GM23248 (cell line): ENCODE measurements at regions not wholly inside any gene's neighbourhood (a gene's known extent, or its start where the extent isn't known, plus 50 kb on each side); places are given as distances from the start of the nearest gene placed in this dataset.

Source experiments
- DNase-seq: peaks from one replicate; pipeline ENCODE4 v3.0.0-alpha.2; 2015
- H2AFZ ChIP-seq: fragments of 200-600 bp; sonication (generic); 2 replicates; pipeline ENCODE4 v1.6.1; 2016; ENCODE audit warnings: antibody characterized with exemption
- H3F3A ChIP-seq: fragments of 200-600 bp; sonication (generic); 2 replicates; pipeline ENCODE4 v1.6.1; 2016; ENCODE audit warnings: mild to moderate bottlenecking, antibody characterized with exemption, mixed run types; ENCODE audit not compliant: insufficient read depth
- H3K27ac ChIP-seq: fragments of 200-600 bp; sonication (generic); 2 replicates; pipeline ENCODE4 v1.5.1; 2016; ENCODE audit warnings: mild to moderate bottlenecking
- H3K27me3 ChIP-seq: fragments of 200-600 bp; sonication (generic); replicated peaks from 2 replicates; pipeline ENCODE4 v1.6.1; 2016; ENCODE audit warnings: mild to moderate bottlenecking; ENCODE audit not compliant: insufficient read depth
- H3K36me3 ChIP-seq: fragments of 200-600 bp; sonication (generic); 2 replicates; pipeline ENCODE4 v1.6.1; 2016; ENCODE audit warnings: low read depth, mild to moderate bottlenecking
- H3K4me1 ChIP-seq: fragments of 200-600 bp; sonication (generic); 2 replicates; pipeline ENCODE4 v1.6.1; 2016; ENCODE audit warnings: mild to moderate bottlenecking; ENCODE audit not compliant: insufficient read depth
- H3K4me2 ChIP-seq: fragments of 200-600 bp; sonication (generic); one replicate; pipeline ENCODE4 v1.6.1; 2016; ENCODE audit warnings: mild to moderate bottlenecking; ENCODE audit not compliant: unreplicated experiment
- H3K4me3 ChIP-seq: fragments of 200-600 bp; sonication (generic); 2 replicates; pipeline ENCODE4 v1.5.1; 2016; ENCODE audit warnings: mild to moderate bottlenecking
- H3K79me2 ChIP-seq: fragments of 200-600 bp; sonication (generic); 2 replicates; pipeline ENCODE4 v1.6.1; 2016; ENCODE audit warnings: mild to moderate bottlenecking; ENCODE audit not compliant: insufficient read depth
- H3K9ac ChIP-seq: fragments of 200-600 bp; sonication (generic); 2 replicates; pipeline ENCODE4 v1.6.1; 2016; ENCODE audit warnings: mild to moderate bottlenecking
- H3K9me2 ChIP-seq: fragments of 200-600 bp; sonication (generic); 2 replicates; pipeline ENCODE4 v1.6.1; 2016; ENCODE audit warnings: mixed run types, mild to moderate bottlenecking, moderate library complexity; ENCODE audit not compliant: insufficient read depth
- H3K9me3 ChIP-seq: fragments of 200-600 bp; sonication (generic); one replicate; pipeline ENCODE4 v1.6.1; 2017; ENCODE audit warnings: low read depth
- H4K20me1 ChIP-seq: fragments of 200-600 bp; sonication (generic); 2 replicates; pipeline ENCODE4 v1.6.0; 2016; ENCODE audit not compliant: insufficient read depth
- EZH2 ChIP-seq: fragments of 200-600 bp; sonication (generic); IDR thresholded peaks from 2 replicates; pipeline ENCODE4 v1.6.1; 2018; ENCODE audit warnings: antibody characterized with exemption, mild to moderate bottlenecking; ENCODE audit not compliant: insufficient read depth, poor library complexity, severe bottlenecking
- EZH2phosphoT487 ChIP-seq: fragments of 200-600 bp; sonication (generic); IDR thresholded peaks from 2 replicates; pipeline ENCODE4 v1.6.1; 2018; ENCODE audit warnings: antibody characterized with exemption, moderate library complexity, mild to moderate bottlenecking, low read depth; ENCODE audit not compliant: insufficient read depth
- WGBS, 2 experiments: methylation state at CpG; one replicate each; pipeline ENCODE4 v1.1.6; 2015 to 2017; ENCODE audit warnings: low lambda C conversion rate in 2 of 2, low coverage in 1 of 2; ENCODE audit errors: missing lambda C conversion rate in 2 of 2; 5-methylcytosine and 5-hydroxymethylcytosine counted together
- in situ Hi-C: fragments of 300-500 bp; cut with MboI; formaldehyde crosslinking; loops from 2 replicates; pipeline ENCODE4 v1.15.0; 2020

GRCh38 chr3:154795582-154795981 lies 284.5 kb upstream of the MME start:
- no peaks in the 10 kb centered on the region for H3K36me3 ChIP-seq
- no peak overlapping the region for H2AFZ ChIP-seq
- in situ Hi-C loops: no loop called here
- peak overlapping the region; percentile 43 for H3K4me2 ChIP-seq
- H3K9me2 ChIP-seq: no peaks in the 10 kb centered on the region
- H3K4me1 ChIP-seq: peaks cover 31% of the 10 kb centered on the region
- H3K9me3 ChIP-seq: no peaks in the 10 kb centered on the region
- TF ChIP-seq EZH2phosphoT487: 0 out of 2 replicates have a peak, but pooled peaks have one; percentile 52
- TF ChIP-seq EZH2: no peak
- no peaks in the 10 kb centered on the region for H3K79me2 ChIP-seq
- no peaks in the 10 kb centered on the region for H3K27me3 ChIP-seq
- H3K27ac ChIP-seq: peak overlapping the region; percentile 68
- DNase-seq: peak; percentile 96
- 0 to 1% methylated on average over 2 of the region's 2 CpGs for WGBS, 2 experiments
- peak overlapping the region; percentile 39; the same call in 1 of the 2 replicates for H3K4me3 ChIP-seq
- peaks cover 26% of the 10 kb centered on the region for H3F3A ChIP-seq
- H3K9ac ChIP-seq: peak overlapping the region; percentile 7; the same call in 1 of the 2 replicates
- no peaks in the 10 kb centered on the region for H4K20me1 ChIP-seq

GRCh38 chr3:154794814-154795445 lies 285.2 kb upstream of the MME start:
- peak overlapping the region; percentile 68 for H3K27ac ChIP-seq
- in situ Hi-C loops: no loop called here
- peak overlapping the region; percentile 39; the same call in 1 of the 2 replicates for H3K4me3 ChIP-seq
- H2AFZ ChIP-seq: 0 out of 2 replicates have a peak overlapping the region, but pooled peaks have one; percentile 8
- TF ChIP-seq EZH2 (no peak), EZH2phosphoT487 (no peak)
- no peaks in the 10 kb centered on the region for H3K9me2 ChIP-seq
- H3F3A ChIP-seq: peaks cover 26% of the 10 kb centered on the region
- H3K4me1 ChIP-seq: peaks cover 29% of the 10 kb centered on the region
- H3K36me3 ChIP-seq: no peaks in the 10 kb centered on the region
- H3K4me2 ChIP-seq: peak overlapping the region; percentile 43
- peak; percentile 26 for DNase-seq
- no peaks in the 10 kb centered on the region for H4K20me1 ChIP-seq
- no peaks in the 10 kb centered on the region for H3K9me3 ChIP-seq
- H3K79me2 ChIP-seq: no peaks in the 10 kb centered on the region
- no peaks in the 10 kb centered on the region for H3K27me3 ChIP-seq
- peak overlapping the region; percentile 14; the same call in 1 of the 2 replicates for H3K9ac ChIP-seq

DNA sequence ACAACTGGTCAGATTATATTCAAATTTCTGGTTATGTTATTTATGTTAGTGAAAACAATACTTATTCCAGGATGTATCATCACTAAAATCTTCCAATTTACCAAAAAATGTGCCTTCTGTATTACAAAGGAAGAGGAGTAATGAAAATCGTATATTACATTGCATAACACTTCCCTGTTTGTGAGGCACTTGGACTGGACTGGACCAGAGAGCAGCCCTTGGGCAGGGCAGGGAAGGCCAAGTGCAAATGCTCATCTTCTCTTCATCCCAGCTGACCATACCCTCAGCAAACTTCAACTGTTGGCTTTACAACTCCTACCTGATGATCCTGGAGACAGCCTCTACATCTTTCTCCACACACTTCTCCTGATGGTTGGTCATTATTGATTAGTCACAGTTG lies 285.7 kb upstream of the MME start:
- H3K4me1 ChIP-seq: peaks cover 24% of the 10 kb centered on the region
- no peaks in the 10 kb centered on the region for H4K20me1 ChIP-seq
- DNase-seq: peak; percentile 44
- no peak overlapping the region for H3K4me3 ChIP-seq
- H3K9ac ChIP-seq: no peak overlapping the region
- H3K27ac ChIP-seq: peak overlapping the region; percentile 68
- WGBS, 2 experiments: 4 to 13% methylated on average over 1 of the region's 1 CpG
- H3K36me3 ChIP-seq: no peaks in the 10 kb centered on the region
- no peaks in the 10 kb centered on the region for H3K9me2 ChIP-seq
- no peaks in the 10 kb centered on the region for H3K9me3 ChIP-seq
- H3K4me2 ChIP-seq: peak overlapping the region; percentile 43
- TF ChIP-seq EZH2 (no peak), EZH2phosphoT487 (no peak)
- no peaks in the 10 kb centered on the region for H3K27me3 ChIP-seq
- H2AFZ ChIP-seq: 0 out of 2 replicates have a peak overlapping the region, but pooled peaks have one; percentile 8
- in situ Hi-C loops: no loop called here
- H3K79me2 ChIP-seq: no peaks in the 10 kb centered on the region
- peaks cover 26% of the 10 kb centered on the region for H3F3A ChIP-seq

- TF ChIP-seq EZH2phosphoT487: no peak
- TF ChIP-seq EZH2: no peak
- in situ Hi-C loops: no loop called here
- Histone ChIP-seq H3K4me1 (peaks cover 24% of the 10 kb centered on the region), H2AFZ (no peak overlapping the region), H3F3A (peaks cover 26% of the 10 kb centered on the region), H3K4me3 (no peak overlapping the region), H3K36me3 (no peaks in the 10 kb centered on the region), H3K27me3 (no peaks in the 10 kb centered on the region), H3K9me3 (no peaks in the 10 kb centered on the region), H4K20me1 (no peaks in the 10 kb centered on the region), H3K79me2 (no peaks in the 10 kb centered on the region), H3K4me2 (no peak overlapping the region), H3K27ac (no peak overlapping the region), H3K9me2 (no peaks in the 10 kb centered on the region), H3K9ac (no peak overlapping the region)
- DNase-seq: no peak
- 23 to 32% methylated on average over 1 of the region's 1 CpG for WGBS, 2 experiments
Observed at GRCh38 chr3:154792828-154793227, 287.3 kb upstream of the MME start.

DNA sequence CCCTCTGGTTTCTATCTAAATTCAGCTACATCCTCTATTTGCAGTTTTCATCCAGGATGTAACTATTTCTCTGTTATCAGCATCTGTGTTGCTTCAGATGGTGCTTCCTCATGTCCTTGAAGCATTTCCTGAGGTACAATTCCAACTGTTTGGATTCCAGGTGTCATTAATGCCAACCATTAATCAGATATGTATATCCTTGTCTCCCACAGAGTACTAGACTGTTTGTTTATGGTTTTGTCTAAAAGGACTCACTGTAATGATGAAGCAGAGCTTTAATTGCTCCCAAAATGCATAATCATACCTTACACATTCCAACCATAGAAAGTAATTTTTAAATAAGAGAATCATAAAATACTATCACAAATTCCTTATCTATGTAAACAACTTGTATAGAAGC lies 288.5 kb upstream of the MME start:
- no peak for DNase-seq
- Histone ChIP-seq H3K27ac (no peak overlapping the region), H3K4me2 (no peak overlapping the region), H3K4me1 (peaks cover 24% of the 10 kb centered on the region), H4K20me1 (no peaks in the 10 kb centered on the region), H2AFZ (no peak overlapping the region), H3K9me3 (no peaks in the 10 kb centered on the region), H3K9ac (no peak overlapping the region), H3K27me3 (no peaks in the 10 kb centered on the region), H3K79me2 (no peaks in the 10 kb centered on the region), H3K9me2 (no peaks in the 10 kb centered on the region), H3K4me3 (no peak overlapping the region), H3F3A (peaks cover 26% of the 10 kb centered on the region), H3K36me3 (no peaks in the 10 kb centered on the region)
- in situ Hi-C loops: no loop called here
- TF ChIP-seq EZH2phosphoT487 (no peak), EZH2 (no peak)
